NCI-H1694 treated with DMSO at 0.1 percent for 48 hours (cell line): ENCODE measurements at regions not wholly inside any gene's neighbourhood (a gene's known extent, or its start where the extent isn't known, plus 50 kb on each side); places are given as distances from the start of the nearest gene placed in this dataset.
"Not testable (repeated sequence)": the region's sequence is repeated elsewhere in the genome, so short reads cannot be mapped to it uniquely, and the experiment has no call there.

Experiments used
- DNase-seq: peaks from one replicate; lab custom pipeline; 2025; lab: John Stamatoyannopoulos, UW

DNA sequence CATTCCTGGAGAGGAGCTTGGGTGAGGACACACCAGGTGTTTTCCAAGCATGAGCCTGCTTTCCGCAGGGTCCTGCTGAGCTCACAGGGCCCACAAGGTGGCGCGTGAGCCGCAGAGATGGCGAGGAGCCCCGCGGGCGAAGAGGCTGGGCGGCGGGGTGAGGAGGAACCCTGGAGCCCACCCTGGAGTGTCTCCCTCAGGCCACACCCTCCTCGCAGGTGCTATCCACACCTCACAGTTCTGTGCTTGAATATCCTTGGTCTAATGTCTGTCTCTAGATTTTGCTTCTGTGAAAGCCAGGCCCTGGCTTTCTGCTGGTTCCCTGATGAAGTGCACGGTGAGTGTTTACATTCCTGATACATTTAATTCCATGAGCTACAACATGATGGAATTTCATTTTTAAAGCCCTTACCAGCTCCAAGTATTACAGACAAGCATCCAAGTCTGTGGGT, 433.6 kb downstream of the ACTR3B start:
- no peak for DNase-seq

DNA sequence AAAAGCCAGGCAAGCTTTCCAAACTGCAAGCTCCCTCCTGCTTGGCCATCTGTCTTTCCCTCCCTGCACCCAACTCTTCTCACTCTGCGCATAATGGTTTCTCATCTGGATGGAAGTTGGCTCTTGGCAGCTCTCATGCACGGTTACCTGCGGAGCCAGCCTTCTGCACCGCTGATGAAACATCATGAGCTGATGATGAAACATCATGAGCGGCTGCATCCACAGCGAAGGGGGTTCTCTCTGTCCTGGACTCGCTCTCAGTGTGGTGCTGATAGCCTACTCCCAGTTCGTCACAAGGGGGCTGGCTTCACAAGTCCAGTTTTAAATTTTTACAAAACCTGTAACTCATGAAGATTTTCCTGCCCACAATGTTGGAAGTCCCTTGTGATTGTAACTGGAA, 457.5 kb downstream of the ACTR3B start:
- DNase-seq = no peak

DNA sequence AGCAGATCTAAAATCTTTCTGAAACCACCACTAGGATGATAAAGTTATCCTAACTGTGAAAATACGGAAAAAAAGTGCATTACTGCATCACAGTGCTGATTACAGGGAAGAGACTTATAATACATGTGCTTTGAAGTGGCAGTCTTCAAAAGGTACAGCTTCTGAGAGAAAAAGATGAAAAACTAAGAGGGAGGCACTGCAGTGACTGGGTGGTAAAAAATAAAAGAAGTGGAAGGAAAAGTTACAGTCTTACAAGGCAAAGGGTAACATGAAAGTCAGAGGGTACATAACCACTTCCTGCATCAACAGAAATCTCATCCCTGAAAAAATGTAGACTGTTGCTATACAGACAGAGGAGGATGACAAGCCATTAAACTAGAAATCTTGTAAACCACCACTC, 465.3 kb downstream of the ACTR3B start:
- no peak for DNase-seq

DNA sequence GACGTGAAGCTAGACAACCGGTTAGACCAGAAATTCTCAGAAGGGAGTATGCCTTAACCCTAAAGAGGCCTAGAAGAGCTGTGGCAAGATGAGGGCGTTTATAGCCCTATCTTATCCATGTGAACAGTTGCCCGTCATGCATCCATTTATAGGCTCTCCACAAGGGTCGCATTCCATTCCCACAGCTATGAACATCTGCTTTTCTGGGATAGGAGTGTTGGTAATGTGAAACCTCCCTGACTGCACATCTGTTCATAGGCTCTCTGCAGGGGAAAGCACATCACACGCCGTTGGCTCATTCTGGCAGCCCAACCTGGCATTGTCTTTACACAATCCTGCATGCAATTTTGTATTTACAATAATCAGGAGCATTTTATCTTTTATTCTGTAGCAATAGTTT, 485.6 kb downstream of the ACTR3B start:
- DNase-seq = not testable (repeated sequence)

DNA sequence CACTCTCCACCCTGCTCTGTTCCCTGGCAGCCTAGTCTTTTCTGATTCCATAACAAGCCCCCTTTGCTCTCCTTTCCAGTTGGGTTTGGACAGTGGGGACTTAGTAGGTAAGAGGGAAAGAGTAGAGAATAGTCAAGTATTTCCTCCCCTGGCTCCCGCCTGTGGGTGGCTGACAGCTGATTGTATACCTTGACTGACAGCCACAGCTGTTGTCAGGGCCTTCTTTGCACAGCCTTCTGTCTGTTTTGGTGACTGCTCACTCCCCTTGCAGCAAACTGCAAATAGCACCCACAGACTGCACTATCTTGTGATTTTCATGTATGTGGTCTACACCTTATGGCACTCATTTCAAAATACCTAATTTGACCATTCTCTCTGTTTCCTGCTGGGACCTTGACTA, 486.3 kb downstream of the ACTR3B start:
- no peak for DNase-seq

DNA sequence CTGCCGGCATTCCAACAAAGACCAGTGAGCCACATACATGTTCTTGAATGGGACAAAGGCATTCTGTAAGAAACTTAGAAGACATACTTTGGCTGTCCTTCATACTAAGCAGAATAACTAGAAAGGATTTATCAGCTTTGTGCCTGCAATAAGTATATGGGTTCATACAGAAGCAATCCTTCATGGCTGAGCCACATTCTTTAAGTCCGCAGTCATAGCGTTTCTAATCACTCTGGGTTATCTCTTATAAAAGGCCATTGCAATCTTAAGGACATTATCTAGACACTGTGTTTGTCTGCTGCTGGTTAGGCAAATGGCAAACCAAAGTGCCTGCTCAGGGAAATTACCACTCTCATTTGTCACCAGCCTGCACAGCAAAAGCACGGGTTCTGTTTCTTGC, 488.4 kb downstream of the ACTR3B start:
- DNase-seq = no peak

DNA sequence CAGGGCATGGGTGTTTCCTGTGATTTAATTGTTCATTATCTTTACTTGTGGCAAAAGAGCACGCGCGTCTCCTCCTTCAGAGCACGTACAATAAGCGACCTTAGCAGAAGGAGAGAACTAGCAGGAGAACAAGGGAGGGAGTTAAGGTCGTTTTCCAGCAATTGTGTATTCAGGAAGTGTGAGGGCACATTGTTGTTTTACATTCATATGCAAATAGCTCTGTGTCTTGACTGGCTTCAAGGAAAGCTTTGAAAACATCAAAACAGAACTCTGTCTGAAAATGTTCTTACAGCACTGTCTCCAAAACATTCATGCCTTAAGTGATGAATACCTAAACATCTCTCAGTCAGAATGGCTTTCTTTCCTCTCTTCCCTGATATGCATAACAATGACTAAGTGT, 499.1 kb downstream of the ACTR3B start:
- DNase-seq = no peak

DNA sequence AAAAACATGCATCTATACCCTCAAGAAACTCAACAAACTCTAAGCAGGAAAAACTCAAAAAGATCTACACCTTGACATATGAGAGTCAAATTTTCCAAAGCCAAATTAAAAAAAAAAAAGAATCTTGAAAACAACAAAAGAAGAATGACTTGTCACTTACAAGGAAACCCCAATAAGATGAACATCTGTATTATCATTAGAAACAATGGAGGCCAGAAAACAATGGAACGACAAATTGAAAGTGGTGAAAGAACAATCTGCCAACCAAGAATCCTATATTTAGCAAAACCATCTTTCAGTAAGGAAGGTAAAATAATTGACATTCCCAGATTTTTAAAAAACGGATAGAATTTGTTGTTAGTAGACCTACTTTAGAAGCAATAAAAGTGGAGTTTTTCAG, 516.8 kb downstream of the ACTR3B start:
- DNase-seq = no peak

DNA sequence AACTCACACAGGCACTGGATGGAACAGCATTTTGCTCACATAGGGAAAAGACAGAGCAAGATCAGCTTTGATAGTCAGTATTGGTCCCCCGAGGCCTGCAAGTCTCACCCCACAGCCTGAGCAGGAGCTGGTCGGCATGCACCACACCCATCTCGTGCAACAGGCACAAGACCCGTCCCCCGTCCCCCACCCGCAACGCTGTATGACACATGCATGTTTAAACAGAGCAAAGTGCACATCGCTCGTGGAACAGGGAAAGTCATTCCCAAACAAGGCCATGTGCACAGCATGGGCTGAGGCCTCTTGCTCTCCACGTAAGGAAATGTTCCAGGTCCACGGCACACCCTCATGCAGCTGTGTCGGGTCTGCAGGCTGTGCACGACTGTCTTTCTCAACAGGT, 527.2 kb downstream of the ACTR3B start:
- no peak for DNase-seq

DNA sequence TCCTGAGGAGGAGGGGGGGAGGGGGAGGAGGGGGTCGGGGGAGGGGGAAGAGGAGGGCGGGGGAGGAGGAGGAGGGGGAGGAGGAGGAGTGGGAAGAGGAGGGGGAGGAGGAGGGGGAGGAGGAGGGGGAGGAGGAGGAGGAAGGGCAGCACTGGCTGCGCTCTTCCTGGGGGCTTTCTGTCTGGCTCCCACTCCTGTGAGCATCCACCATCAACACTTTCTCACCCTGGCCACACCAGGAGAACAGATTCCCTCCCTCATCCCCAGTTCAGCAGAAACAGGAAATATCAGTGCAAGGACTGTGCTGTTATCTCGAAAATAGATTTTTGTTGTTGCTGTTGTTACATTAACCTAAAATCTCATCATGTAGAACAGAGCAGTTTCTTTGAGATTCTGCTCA, 530.5 kb downstream of the ACTR3B start:
- no peak for DNase-seq

DNA sequence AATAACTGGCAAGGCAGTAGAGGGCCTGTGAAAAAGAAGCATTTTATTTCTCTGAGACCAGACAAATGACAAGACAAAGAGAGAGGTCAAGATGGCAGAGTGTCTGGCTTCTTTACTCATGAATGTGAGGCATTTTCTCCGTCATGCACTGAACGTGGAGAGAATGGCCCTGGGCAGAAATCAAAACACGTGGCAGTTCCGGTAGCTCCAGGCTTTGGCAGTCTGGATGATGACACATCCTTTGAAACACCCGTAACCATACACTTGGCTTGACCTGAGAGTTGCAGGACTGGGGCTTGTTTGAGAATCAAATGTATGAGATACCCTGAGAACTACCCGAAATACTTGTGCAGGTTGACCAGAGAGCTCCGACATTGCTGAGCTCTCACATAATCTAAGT, 537.6 kb downstream of the ACTR3B start:
- no peak for DNase-seq

DNA sequence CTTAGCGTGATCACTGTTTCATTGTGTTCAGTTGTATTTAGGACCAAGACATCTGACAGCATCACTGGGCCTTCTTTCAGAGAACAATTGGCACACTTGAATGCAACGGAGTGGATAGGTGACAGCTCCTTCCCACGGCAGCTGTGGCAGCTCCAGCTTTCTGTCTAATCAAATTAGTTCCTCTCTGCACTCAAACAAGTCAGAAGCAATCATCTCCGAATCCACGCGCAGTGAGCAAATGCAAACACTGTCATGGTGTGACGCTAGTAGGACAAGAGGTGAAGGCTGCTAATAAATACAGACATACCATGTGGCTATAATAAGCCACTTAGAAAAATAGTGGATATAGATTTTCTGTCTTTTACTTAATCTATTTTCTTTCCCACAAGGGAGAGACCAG, 542.4 kb downstream of the ACTR3B start:
- DNase-seq = no peak

DNA sequence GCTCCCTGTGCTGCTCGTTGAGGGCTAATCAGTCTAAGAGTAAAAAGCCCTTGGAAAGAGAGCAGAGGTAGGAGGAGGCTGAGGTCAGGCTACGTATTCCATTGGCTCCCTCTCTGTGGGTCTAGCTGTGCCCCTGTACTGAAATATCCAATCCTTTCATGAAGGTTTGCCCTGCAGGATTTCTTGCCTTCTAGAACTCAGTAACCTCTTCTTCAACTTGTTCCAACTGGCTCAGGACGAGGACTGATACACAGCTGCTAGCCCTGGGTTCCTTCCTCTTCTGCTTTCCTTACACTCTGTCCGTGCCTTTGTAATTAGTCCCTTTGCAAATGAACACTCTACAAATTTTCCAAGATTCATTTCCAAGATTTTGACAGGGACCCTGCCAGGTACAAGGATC, 560.5 kb downstream of the ACTR3B start:
- no peak for DNase-seq

DNA sequence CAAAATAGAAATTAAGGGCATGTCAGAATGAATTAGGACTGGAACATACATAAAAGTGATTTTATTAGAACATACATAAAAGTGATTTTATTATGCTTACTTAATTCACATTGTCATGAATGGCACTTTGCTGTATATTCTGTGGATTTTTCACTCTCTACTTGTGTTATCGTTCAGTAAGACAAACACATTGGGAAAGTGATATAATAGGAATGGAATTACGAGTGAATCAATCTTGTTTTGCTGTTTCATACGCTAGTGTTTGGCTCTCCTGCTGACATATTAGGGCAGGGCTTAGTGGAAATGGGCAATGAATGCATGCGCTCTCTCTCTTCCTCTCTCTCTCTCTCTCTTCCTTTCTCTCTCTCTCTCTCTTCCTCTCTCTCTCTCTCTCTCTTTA, 561.1 kb downstream of the ACTR3B start:
- DNase-seq = no peak

DNA sequence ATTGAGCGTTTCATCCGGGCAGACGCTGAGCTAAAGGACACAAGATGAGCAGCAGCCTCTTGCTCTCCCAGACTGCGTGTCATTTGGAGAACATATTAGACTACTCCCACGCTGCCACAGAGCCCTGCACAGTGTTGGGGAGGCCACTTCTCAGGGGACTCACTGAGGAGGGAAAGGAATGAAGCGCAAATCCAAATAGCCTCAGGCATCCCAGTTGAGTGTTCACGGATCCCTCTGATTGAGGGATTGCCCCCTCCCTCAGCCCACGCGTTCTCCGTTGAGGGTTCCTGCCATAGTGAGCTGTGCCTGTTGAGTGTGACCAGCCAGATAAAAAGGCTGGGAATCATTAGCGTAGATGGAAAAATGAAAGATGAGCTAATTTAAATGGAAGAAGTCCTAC, 563.4 kb downstream of the ACTR3B start:
- no peak for DNase-seq

DNA sequence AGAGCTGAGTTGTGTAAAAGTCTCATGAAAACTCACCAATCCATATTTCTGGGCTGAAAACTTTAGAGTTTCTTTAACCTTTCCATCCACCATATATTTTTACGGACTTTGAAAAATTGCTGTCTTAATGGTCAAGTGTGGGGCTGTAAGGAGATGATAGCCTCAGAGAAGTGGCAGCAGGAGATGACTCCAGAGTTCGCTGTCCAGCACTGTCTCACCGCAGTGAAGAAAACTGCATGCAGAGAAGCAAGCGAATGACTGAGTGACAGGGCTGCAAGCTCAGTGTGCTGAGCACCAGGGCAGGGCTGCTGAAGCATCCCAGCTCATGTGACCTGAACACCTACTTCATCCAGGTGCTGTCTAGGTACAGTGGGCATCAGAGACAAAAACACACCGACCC, 564.5 kb downstream of the ACTR3B start:
- no peak for DNase-seq

DNA sequence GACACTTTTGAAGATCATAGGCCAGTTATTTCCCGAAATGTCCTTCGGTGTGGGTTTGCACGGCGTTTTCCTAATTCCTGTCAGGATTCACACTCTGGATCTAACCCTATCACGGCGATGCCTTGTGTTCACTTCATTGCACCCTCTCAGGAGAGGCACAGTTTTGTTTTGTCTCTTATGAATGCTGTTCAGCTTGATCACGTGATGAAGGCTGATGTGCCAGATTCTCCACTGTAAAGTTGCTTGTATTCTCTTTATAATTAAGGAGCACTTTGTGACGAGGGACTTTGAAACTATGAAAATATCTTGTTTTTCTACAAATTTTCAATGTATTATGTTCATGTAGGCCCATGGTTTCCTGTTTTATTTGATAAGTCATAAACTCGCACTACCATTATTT, 568.1 kb downstream of the ACTR3B start:
- no peak for DNase-seq

DNA sequence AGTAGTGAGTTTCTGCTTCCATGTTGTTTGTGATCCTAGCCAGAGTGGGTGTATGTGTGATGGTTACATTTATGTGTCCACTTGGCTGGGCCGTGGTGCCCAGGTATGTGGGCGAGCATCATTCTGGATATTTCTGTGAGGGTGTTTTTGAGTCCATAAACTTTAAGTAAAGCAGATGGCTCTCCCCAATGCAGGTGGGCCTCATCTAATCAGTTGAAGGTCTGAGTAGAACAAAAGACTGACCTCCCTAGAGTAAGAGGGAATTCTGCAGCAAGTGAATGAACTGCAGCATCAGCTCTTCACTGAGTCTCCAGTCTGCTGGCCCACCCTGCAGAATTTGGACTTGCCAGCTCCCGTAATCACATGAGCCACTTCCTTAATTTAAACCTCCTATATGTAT, 571.9 kb downstream of the ACTR3B start:
- no peak for DNase-seq

DNA sequence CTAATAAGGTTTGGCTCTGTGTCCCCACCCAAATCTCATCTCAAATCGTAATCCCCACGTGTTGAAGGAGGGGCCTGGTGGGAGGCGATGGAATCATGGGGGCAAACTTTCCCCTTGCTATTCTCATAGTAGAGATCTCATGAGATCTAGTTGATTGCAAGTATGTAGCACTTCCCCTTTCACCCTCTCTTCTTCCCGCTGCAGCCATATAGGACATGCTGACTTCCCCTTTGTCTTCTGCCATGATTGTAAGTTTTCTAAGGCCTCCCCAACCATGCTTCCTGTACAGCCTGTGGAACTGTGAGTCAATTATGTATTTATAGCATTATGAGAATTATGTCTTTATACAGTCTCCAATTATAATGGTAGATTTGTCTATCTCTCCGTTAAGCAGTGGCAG, 594.5 kb downstream of the ACTR3B start:
- no peak for DNase-seq

DNA sequence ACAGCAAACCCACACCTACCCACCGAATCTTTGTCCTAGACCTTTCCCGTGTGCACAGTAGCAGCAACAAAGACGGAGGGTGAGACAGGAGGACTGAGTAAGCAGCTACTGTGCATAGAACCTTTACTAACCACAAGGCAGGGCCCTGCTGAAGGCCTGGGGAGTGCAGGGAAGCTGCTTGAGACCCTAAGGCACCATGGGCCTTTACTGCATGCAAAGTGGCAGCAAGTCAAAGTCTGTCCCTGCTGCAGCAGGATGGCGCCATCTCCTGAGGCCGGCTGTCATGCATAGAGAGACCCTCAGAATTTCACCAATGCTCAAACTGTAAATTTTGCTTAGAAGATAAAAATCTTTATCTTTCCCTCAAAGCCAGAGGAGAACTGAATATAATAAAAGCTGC, 610.5 kb downstream of the ACTR3B start:
- DNase-seq = no peak

DNA sequence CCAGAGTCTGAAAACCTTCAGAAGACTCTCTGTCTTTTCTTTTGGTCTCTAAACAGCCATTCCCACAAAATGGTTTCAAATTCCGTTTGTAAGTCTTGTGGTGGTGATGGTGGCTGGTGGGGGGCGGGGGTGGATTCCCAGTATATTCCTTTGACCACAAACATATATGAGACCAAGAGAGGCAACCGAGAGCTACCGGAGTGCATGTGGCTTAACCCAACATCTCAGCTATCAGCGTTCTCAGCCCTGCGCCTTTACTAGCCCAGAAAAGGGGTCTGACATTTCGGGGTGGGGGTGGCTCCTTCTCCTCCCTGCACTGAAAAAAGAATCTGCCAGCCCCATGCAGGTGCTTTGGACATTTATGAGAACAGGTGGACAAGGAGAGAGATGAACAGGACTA, 621.1 kb downstream of the ACTR3B start:
- no peak for DNase-seq

DNA sequence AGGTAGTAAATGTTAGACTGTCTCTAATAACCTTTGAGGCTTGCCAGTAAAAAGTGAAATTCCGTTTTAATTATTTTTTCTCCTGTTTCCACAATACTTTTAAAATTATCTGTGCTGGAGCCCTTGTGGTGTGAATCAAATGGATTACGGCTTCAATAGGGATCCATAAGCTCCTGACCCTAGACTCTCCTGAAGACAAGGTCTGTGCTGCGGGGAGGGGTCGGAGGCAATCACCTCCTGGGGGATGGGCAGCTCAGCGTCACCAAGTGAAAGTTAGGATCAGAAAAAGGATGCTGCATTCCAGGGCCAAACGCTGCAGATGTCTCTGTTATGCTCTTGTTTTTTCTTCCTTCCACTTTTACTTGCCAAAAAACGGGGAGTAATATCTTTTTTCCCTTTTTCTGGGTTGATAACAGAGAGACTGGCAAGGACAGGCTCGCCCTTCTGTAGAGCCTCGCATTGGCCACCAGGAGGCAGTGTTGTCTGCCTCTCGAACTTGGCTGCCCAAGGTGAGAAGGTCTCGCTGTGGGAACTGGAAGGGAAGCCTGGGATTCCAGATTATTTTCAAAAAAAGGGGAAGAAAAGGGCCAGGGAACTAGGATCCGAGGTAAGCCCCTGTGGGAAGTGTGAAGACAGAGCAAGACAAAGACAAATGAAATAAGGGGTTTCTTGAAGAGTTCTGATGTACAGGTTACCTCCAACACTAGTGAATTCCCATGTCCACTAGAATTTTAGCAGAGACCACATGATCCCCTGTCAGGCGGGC, 621.9 kb downstream of the ACTR3B start:
- peak; percentile 5 for DNase-seq

DNA sequence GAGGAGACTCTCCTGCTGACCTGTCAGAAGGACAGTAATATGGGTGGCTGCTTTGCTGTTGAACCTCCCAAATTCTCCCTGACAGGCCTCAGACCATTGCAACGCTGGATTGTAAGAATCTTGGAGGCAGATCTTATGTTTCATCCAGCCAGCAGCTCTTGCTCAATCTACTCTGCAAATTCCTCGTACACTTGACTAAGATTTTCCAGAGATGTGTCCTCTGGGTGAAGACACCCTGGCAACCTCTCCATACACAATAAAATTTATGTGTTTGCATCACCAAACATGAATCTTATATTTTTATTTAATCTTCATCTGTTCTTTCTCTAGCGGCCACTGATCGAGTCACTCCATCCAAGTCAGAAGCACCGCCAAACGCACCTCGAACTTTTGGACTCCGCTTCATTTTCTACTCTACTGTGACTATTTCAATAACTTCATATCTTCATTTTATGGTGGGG, 623.1 kb downstream of the ACTR3B start:
- no peak for DNase-seq

DNA sequence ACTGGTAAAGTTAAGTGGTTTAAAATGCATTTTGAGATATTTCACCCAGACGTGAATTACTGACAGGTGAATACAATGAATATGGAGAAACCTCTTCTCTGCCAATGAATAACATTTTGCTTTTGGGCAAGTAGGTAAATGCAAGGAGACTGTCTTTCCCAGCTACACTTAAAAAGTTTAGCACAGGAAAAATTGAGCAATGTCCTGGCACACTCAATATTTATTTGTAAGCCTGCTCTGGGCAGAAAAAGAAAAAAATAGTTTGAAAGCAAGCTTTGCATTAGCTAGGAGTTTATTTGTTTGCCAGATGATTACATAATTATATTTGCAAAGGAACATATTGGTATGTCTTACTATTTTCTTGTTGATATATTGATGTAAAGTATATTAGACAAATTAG, 624.2 kb downstream of the ACTR3B start:
- DNase-seq = no peak
